Peyer's patch (tissue), 4 donors: ENCODE measurements at regions not wholly inside any gene's neighbourhood (a gene's known extent, or its start where the extent isn't known, plus 50 kb on each side); places are given as distances from the start of the nearest gene placed in this dataset.

Source experiments
- DNase-seq, 3 donors: peaks; one replicate each; pipeline ENCODE4 v3.0.0-alpha.2; 2017 to 2019
- H3K27ac ChIP-seq, 4 donors: fragments of 200-600 bp; sonication (generic); one replicate each; pipeline ENCODE4 v1.5.1; 2016 to 2019
- H3K27me3 ChIP-seq, 2 donors: fragments of 200-600 bp; sonication (generic); one replicate each; pipeline ENCODE4 v1.5.1; 2019
- H3K36me3 ChIP-seq, 3 donors: fragments of 200-600 bp; sonication (generic); one replicate each; pipeline ENCODE4 v1.5.1; 2016 to 2019
- H3K4me1 ChIP-seq, 4 donors: fragments of 200-600 bp; sonication (generic); one replicate each; pipeline ENCODE4 v1.5.1; 2016 to 2019
- H3K4me3 ChIP-seq, 4 donors: fragments of 200-600 bp; sonication (generic); 1 replicate in 3 of 4; 2 replicates in 1 of 4; pipeline ENCODE4 v1.5.1; 2016 to 2019; ENCODE audit warnings: mild to moderate bottlenecking in 1 of 4
- H3K9me3 ChIP-seq, 4 donors: fragments of 200-600 bp; sonication (generic); one replicate each; pipeline ENCODE4 v1.5.1; 2016 to 2019; ENCODE audit warnings: mild to moderate bottlenecking in 1 of 4
- POLR2A ChIP-seq, 2 donors: fragments of 450-650 bp; IDR thresholded peaks; one replicate each; pipeline ENCODE4 v1.5.1; 2017; ENCODE audit warnings: antibody characterized with exemption in 2 of 2, mild to moderate bottlenecking in 2 of 2, moderate library complexity in 2 of 2
- TF ChIP-seq, protein P1 (sequence below), 6 experiments: fragments of 450-650 bp in 4 of 6; fragments of 200-600 bp in 2 of 6; sonication (generic) in 1 of 6; IDR thresholded peaks; one replicate each; pipeline ENCODE4 v1.5.1; 2017 to 2019; ENCODE audit warnings: antibody characterized with exemption in 6 of 6, mild to moderate bottlenecking in 3 of 6, moderate library complexity in 1 of 6

GRCh38 chr1:36650200-36651065, 167.7 kb upstream of the CSF3R start:
- no peak for TF ChIP-seq POLR2A (IDR thresholded peaks at IDR 0.05)
- TF ChIP-seq, protein P1, sequence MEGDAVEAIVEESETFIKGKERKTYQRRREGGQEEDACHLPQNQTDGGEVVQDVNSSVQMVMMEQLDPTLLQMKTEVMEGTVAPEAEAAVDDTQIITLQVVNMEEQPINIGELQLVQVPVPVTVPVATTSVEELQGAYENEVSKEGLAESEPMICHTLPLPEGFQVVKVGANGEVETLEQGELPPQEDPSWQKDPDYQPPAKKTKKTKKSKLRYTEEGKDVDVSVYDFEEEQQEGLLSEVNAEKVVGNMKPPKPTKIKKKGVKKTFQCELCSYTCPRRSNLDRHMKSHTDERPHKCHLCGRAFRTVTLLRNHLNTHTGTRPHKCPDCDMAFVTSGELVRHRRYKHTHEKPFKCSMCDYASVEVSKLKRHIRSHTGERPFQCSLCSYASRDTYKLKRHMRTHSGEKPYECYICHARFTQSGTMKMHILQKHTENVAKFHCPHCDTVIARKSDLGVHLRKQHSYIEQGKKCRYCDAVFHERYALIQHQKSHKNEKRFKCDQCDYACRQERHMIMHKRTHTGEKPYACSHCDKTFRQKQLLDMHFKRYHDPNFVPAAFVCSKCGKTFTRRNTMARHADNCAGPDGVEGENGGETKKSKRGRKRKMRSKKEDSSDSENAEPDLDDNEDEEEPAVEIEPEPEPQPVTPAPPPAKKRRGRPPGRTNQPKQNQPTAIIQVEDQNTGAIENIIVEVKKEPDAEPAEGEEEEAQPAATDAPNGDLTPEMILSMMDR (IDR thresholded peaks at IDR 0.05), result peak; percentile 27 to 76 (median 65)
- no peaks in the 10 kb centered on the region for H3K36me3 ChIP-seq
- H3K9me3 ChIP-seq, result no peaks in the 10 kb centered on the region
- no peak overlapping the region for H3K4me3 ChIP-seq
- H3K4me1 ChIP-seq, result no peaks in the 10 kb centered on the region
- no peak overlapping the region for H3K27ac ChIP-seq
- peak; percentile 41 to 80 (median 64) for DNase-seq
- no peaks in the 10 kb centered on the region for H3K27me3 ChIP-seq

- Histone ChIP-seq H3K4me3 (no peak overlapping the region), H3K27me3 (no peaks in the 10 kb centered on the region), H3K36me3 (no peaks in the 10 kb centered on the region), H3K9me3 (no peaks in the 10 kb centered on the region), H3K27ac (no peak overlapping the region), H3K4me1 (no peaks in the 10 kb centered on the region)
- no peak for DNase-seq
- TF ChIP-seq POLR2A (IDR thresholded peaks at IDR 0.05), result no peak
- TF ChIP-seq, protein P1 (IDR thresholded peaks at IDR 0.05), result no peak
Observed at GRCh38 chr1:36645867-36646266, 163.2 kb upstream of the CSF3R start.

DNA sequence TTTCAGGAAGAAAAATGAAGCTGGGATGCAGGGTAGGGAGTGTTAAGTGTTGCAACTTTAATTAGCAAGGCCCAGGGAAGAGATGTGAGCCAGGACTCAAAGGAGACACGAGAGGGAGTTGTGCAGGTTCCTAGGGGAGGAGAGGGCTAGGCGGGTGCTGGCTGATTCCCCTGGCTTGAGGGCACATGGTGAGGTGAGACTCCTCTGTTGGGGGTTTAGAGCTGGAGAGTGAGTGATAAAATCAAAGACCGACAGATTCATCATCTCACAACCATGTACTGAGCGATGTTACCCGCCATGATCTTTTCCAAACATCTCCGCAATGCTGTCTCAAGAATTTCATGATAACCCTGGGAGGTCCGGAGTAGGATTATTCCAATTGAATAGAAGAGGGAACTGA, 161.8 kb upstream of the CSF3R start:
- no peak overlapping the region for H3K4me3 ChIP-seq
- H3K27me3 ChIP-seq, result no peaks in the 10 kb centered on the region
- no peaks in the 10 kb centered on the region for H3K9me3 ChIP-seq
- no peak overlapping the region for H3K27ac ChIP-seq
- H3K36me3 ChIP-seq, result no peaks in the 10 kb centered on the region
- no peak for DNase-seq
- H3K4me1 ChIP-seq, result no peaks in the 10 kb centered on the region
- TF ChIP-seq POLR2A (IDR thresholded peaks at IDR 0.05), result no peak
- TF ChIP-seq, protein P1 (IDR thresholded peaks at IDR 0.05), result no peak

DNA sequence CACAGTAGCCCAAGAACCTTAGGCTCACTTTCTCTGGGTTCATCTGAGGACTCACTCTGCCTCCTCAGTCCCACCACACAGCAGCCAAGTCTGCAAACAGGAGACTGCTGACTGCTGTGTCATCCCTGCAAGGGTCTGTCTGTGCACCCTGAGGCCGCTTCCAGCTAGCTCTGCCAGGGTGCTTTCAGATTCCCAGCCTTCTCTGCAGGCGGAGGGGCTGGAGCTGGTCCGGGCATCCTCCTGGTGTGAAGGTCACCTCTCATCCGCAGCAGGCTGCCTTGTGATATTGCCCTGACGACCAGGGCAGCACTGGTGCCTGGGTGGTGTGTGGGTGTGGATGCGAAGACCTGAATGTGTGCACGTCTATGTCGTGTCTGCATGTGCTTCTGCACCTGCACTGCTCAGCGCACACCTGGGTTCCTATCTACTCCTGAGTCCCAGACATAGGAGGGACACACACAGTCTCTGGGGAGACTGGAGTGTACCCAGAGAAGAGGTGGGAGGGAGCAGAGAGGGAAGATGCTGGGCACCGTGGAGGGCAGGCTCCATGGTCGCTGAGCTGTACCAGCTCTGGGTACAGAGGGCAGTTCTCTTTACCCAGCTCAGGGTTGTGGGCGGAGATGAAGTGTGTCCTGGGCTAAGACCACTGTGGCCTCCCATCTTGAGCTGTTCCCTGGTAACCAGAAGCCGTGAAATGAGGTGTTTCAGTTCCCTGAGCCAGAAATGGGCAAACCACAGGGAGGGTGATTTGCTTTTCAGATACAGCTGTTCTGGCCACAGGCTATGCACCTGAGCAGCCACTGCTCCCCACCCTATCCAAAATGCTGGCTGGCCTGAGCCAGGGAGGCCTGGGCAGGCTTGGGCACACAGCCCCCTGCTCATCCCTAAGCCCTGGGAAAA, 160.9 kb upstream of the CSF3R start:
- H3K27me3 ChIP-seq, result no peaks in the 10 kb centered on the region
- peak in 1 of 3 donors; percentile 46 for DNase-seq
- no peaks in the 10 kb centered on the region for H3K4me1 ChIP-seq
- TF ChIP-seq POLR2A (IDR thresholded peaks at IDR 0.05), result no peak
- TF ChIP-seq, protein P1 (IDR thresholded peaks at IDR 0.05), result no peak
- no peaks in the 10 kb centered on the region for H3K36me3 ChIP-seq
- H3K4me3 ChIP-seq, result no peak overlapping the region
- no peak overlapping the region for H3K27ac ChIP-seq
- H3K9me3 ChIP-seq, result no peaks in the 10 kb centered on the region

DNA sequence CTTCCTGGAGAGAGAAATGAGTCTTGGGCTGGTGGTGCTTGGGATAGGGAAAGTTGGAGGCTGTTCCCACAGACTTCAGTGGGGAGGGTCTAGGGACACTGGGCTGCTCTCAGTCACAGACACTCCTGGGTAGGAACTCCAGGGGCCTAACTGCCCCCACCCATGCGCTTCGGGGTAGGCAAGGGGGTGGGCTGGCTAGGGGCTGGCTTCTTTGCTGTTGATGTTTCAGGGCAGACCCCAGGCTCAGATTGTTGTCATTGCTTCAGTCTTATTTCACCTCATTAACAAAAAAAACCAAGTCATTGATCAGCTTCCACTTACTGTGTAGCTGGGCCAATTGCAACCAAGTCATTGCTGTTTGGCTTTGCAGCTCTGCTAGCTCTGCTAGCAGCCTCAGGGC, 160.1 kb upstream of the CSF3R start:
- TF ChIP-seq, protein P1 (IDR thresholded peaks at IDR 0.05), result no peak
- no peak for TF ChIP-seq POLR2A (IDR thresholded peaks at IDR 0.05)
- Histone ChIP-seq H3K9me3 (no peaks in the 10 kb centered on the region), H3K4me1 (no peaks in the 10 kb centered on the region), H3K36me3 (no peaks in the 10 kb centered on the region), H3K27me3 (no peaks in the 10 kb centered on the region), H3K4me3 (no peak overlapping the region), H3K27ac (no peak overlapping the region)
- no peak for DNase-seq
